ENCODE measurements at regions not wholly inside any gene's neighbourhood (a gene's known extent, or its start where the extent isn't known, plus 50 kb on each side); places are given as distances from the start of the nearest gene placed in this dataset.

DNA sequence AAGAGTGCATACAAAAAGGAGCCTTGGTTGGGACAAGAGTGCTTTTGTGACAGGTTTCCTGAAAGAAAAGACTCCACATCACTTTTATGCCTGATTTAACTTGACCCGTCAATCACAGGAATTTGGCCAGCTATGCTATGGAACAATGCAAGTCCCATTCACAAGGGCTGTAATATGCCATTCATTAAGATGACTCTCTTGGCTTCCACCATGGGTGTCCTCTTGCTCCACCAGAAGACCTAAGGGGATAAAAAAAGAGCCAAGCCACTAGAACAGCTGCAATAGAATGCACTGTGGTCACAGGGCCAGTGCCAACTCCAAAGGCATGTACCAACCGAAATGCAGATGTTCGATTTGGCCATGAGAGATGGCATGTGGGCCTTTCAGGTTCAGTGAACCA is 480.1 kb upstream of the MPDZ start:
- H3K4me1 Mint-ChIP-seq = no peaks in the 10 kb centered on the region
- no peaks in the 10 kb centered on the region for H3K27me3 Mint-ChIP-seq
- no peaks in the 10 kb centered on the region for H3K9me3 Mint-ChIP-seq
- H3K4me3 Mint-ChIP-seq = no peak overlapping the region
- CTCF ChIA-PET = no interaction called here
- H3K27ac Mint-ChIP-seq = no peak overlapping the region
- no peak for DNase-seq
- no peaks in the 10 kb centered on the region for H3K36me3 Mint-ChIP-seq (ENCODE audit: low read depth)
- POLR2A ChIA-PET = no interaction called here

DNA sequence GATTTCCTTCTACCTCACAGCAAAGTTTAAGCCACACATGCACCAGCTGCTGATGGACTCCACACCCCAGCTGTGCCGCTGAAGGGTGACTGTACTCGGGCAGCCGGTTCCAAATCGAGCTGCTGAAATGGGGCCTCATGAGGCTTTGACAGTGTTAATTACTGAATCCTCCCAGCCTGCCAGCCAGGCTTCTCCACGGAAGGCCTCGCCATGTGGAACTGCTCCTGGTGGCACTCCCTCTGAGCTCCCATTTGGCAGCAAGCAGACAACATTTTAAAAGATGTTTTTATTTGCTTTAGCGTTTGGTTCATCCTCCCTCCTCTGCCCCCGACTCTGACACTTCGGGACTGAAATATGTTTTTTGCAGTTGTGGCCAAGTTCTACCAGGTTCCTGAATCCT is 479.4 kb upstream of the MPDZ start:
- no peaks in the 10 kb centered on the region for H3K9me3 Mint-ChIP-seq
- H3K27ac Mint-ChIP-seq = no peak overlapping the region
- no peak for DNase-seq
- H3K36me3 Mint-ChIP-seq (ENCODE audit: low read depth) = no peaks in the 10 kb centered on the region
- H3K4me1 Mint-ChIP-seq = no peaks in the 10 kb centered on the region
- no peaks in the 10 kb centered on the region for H3K27me3 Mint-ChIP-seq
- ChIA-PET CTCF (no interaction called here), POLR2A (no interaction called here)
- no peak overlapping the region for H3K4me3 Mint-ChIP-seq

DNA sequence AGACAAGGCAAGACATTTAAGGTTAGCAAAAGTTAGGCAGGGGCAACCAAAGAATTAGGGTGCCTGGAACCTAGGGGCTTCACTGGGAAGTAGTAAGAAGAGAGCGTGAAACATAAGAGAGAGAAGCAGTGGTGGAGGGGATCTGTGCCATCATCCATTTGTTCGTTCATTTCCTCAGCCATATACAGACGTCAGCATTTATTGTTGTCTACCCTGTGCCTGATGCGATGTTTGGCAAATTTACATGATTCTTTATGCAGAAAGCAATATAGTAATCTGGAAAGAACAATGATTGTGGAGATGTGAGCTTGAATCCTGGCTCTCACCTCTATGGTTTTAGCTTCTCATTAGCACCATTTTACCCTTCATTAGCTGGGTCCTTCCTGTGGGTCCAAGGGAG is 477.5 kb upstream of the MPDZ start:
- H3K4me1 Mint-ChIP-seq = no peaks in the 10 kb centered on the region
- H3K4me3 Mint-ChIP-seq = no peak overlapping the region
- H3K27ac Mint-ChIP-seq = no peak overlapping the region
- DNase-seq = no peak
- ChIA-PET CTCF (no interaction called here), POLR2A (no interaction called here)
- H3K27me3 Mint-ChIP-seq = no peaks in the 10 kb centered on the region
- H3K9me3 Mint-ChIP-seq = peaks cover 2% of the 10 kb centered on the region
- no peaks in the 10 kb centered on the region for H3K36me3 Mint-ChIP-seq (ENCODE audit: low read depth)

DNA sequence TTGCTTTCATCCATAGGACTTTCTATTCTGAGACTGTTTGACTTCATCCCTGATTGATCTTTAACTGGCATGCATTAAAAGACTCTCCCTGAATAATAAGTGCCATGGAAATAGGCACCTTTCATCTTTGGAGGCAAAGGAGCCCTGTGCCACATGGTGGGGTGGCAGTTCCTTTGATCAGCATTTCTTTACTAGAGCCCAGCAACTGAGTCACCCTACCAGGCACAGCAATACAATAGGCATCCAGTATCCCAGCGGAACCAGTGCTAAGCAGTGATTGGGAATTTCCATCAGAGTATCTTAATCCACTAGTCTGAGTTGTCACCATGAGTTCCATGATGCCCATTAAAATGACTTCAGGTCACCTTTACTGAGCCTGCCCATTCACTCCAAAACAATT is 476.1 kb upstream of the MPDZ start:
- no peak overlapping the region for H3K4me3 Mint-ChIP-seq
- POLR2A ChIA-PET = no interaction called here
- CTCF ChIA-PET = no interaction called here
- no peaks in the 10 kb centered on the region for H3K27me3 Mint-ChIP-seq
- no peak for DNase-seq
- H3K9me3 Mint-ChIP-seq = peaks cover 2% of the 10 kb centered on the region
- H3K4me1 Mint-ChIP-seq = no peaks in the 10 kb centered on the region
- no peak overlapping the region for H3K27ac Mint-ChIP-seq
- no peaks in the 10 kb centered on the region for H3K36me3 Mint-ChIP-seq (ENCODE audit: low read depth)

DNA sequence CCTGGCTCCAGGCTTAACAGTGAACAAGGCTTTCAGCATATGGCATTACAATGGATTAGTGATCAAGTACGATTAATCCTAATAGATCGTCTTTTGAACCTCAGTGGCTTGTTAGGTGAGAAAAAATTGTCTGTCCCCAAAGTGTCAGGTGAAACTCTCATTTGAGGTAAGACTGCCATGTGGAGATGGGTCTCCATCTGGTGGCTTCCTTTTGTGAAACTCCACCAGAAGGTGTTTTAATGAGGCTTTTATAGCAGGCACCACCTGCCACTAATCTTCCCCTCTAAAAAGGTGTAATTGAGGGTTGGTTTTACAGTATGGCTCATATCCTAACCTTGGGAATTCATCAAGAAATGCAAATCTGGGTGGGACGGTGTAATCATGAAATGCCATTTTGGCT is 471.1 kb upstream of the MPDZ start:
- CTCF ChIA-PET = interaction anchor here (0.6 kb wide), 1 partner anchor 15 kb away, joined by 3 read pairs; no protein-coding TSS in a partner anchor
- H3K36me3 Mint-ChIP-seq (ENCODE audit: low read depth) = no peaks in the 10 kb centered on the region
- no peak for DNase-seq
- no peaks in the 10 kb centered on the region for H3K4me1 Mint-ChIP-seq
- peaks cover 6% of the 10 kb centered on the region for H3K9me3 Mint-ChIP-seq
- H3K27me3 Mint-ChIP-seq = no peaks in the 10 kb centered on the region
- no peak overlapping the region for H3K4me3 Mint-ChIP-seq
- POLR2A ChIA-PET = no interaction called here
- H3K27ac Mint-ChIP-seq = no peak overlapping the region

DNA sequence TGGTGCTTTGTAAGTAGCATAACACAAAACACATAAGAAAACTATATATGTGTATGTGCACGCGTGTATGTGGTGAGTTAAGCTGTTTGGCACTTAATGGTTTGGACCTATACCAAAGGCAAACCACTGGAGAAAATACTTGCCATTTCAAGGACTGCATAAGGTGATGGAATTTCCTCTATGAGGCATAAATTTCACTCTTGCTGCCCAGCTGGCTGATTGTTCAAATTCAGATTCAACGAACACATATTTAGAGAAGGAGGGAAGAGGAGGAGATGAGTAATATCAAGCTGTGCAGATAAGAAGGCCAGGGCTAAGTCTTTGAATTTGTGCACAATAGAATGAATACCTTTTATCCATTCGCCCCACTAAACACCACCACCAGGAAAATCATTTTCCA is 470.6 kb upstream of the MPDZ start:
- Mint-ChIP-seq H3K4me3 (no peak overlapping the region), H3K27me3 (no peaks in the 10 kb centered on the region), H3K4me1 (no peaks in the 10 kb centered on the region), H3K27ac (no peak overlapping the region), H3K36me3 (ENCODE audit: low read depth) (no peaks in the 10 kb centered on the region), H3K9me3 (peaks cover 6% of the 10 kb centered on the region)
- CTCF ChIA-PET = no interaction called here
- POLR2A ChIA-PET = no interaction called here
- no peak for DNase-seq

DNA sequence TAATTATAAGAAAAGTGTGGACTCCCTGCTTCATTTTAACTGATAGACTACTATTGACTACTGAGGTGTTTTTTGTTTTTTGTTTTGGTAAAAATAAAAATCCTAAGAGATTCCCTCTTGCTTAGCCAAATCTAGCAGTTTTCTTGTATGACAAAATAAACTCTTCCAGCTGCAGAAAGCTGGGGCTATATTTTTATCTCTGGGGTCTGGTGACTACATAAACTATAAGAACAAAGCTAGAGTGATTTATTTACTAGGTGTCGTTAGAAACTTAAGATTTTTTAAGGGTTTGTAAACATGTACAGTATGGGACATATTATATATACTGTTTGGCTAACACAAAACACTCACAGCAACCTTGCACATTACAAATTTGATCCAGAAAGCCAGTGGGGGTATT is 467.4 kb upstream of the MPDZ start:
- Mint-ChIP-seq H3K36me3 (ENCODE audit: low read depth) (no peaks in the 10 kb centered on the region), H3K27me3 (no peaks in the 10 kb centered on the region), H3K4me1 (no peaks in the 10 kb centered on the region), H3K4me3 (no peak overlapping the region), H3K27ac (no peak overlapping the region), H3K9me3 (peaks cover 5% of the 10 kb centered on the region)
- ChIA-PET POLR2A (no interaction called here), CTCF (no interaction called here)
- no peak for DNase-seq

DNA sequence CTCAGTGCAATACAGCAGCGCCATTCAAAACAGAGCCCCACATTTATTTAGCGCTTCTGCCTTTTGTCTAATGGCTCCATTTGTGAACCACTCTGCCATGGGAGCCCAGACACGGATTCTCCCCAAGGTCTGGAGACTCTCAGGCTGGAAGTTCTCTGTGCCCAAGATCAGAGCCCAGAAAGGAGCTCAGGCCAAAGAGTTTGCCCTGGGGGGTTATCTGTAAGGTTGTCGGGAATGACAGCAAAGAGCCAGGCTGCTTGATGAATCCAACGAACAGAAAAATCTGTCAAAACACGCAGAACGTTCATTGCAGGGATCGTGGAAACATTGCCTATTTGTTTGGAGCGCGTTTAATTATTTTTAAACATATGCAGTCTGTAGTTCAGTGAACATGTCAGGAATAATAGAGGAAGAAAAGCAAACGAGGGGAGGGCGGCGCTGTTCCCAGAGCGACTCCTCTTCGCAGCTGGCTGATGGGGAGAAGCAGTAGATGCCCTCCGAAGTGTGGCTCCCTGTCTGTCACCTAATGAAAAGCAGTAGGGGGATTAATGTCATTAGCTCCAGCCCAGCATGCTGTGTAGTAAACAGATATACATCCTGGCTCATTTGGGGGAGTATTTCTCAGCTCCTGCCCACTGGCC is 464.9 kb upstream of the MPDZ start:
- H3K36me3 Mint-ChIP-seq (ENCODE audit: low read depth) = no peaks in the 10 kb centered on the region
- POLR2A ChIA-PET = no interaction called here
- CTCF ChIA-PET = no interaction called here
- DNase-seq = no peak
- H3K9me3 Mint-ChIP-seq = peaks cover 2% of the 10 kb centered on the region
- H3K27me3 Mint-ChIP-seq = no peaks in the 10 kb centered on the region
- H3K27ac Mint-ChIP-seq = no peak overlapping the region
- H3K4me1 Mint-ChIP-seq = no peaks in the 10 kb centered on the region
- no peak overlapping the region for H3K4me3 Mint-ChIP-seq

DNA sequence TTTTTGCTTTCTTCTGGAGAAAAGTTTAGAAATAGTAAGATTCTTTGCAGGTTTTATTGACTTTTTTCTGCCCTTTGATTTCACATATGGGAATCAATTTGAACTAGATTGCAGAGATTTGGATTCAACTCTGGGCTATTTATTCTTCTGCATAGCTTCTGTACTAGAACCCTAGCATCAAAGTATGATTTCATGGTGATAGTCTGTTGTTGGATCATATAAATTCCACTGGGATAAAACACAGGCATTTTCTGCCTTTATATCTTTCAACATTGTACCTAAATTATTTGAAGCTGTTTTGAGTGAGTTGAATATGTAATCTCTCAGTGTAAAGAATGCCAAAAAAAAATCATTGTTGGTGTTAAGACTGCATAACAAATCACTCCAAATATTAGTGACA is 458.4 kb upstream of the MPDZ start:
- H3K27me3 Mint-ChIP-seq = no peaks in the 10 kb centered on the region
- no peak overlapping the region for H3K4me3 Mint-ChIP-seq
- H3K27ac Mint-ChIP-seq = no peak overlapping the region
- H3K4me1 Mint-ChIP-seq = no peaks in the 10 kb centered on the region
- ChIA-PET POLR2A (no interaction called here), CTCF (no interaction called here)
- peaks cover 2% of the 10 kb centered on the region for H3K9me3 Mint-ChIP-seq
- DNase-seq = no peak
- H3K36me3 Mint-ChIP-seq (ENCODE audit: low read depth) = no peaks in the 10 kb centered on the region

DNA sequence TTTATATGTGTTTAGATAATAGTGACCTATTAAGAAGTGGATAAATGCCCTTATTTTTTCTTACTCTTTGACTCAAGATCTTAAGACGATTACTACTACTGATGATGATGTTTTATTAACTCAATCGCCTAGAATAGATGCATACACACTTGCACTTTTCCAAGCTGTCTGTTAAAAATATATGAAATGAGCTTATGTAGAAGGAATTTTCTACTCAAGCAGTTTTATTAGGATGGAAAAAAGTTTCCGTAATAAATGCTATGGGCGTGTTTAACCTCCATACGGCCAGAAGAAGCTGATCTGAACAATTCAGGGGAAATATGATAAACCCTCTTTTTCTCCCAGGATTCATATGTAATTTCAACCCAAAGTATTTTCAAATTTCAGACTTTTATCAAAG is 455.7 kb upstream of the MPDZ start:
- Mint-ChIP-seq H3K27me3 (no peaks in the 10 kb centered on the region), H3K4me1 (no peaks in the 10 kb centered on the region)

DNA sequence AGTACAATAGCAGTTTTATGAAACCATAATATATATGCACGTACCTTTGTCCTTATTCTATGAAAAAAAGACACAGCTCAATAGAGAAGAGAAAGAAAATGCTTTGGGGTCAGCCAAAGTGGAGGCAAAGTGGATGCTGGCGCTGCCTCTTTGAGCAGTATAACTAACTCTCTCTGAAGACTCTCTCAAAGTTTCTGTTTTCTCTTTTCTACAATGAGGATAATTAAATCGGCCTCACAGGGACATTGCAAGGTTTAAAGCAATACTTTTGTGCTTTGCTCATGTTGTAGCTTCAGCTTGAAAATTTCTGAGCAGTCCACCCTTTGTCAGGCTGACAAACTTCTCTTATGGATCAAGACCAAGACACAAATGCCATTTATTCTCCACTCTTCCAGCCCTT is 455.1 kb upstream of the MPDZ start:
- no peaks in the 10 kb centered on the region for H3K27me3 Mint-ChIP-seq
- CTCF ChIA-PET = no interaction called here
- no peaks in the 10 kb centered on the region for H3K4me1 Mint-ChIP-seq
- H3K4me3 Mint-ChIP-seq = no peak overlapping the region
- H3K27ac Mint-ChIP-seq = no peak overlapping the region
- H3K36me3 Mint-ChIP-seq (ENCODE audit: low read depth) = no peaks in the 10 kb centered on the region
- POLR2A ChIA-PET = no interaction called here
- no peak for DNase-seq
- no peaks in the 10 kb centered on the region for H3K9me3 Mint-ChIP-seq

More for the DNA sequence above, 455.7 kb upstream of the MPDZ start:
- H3K27ac Mint-ChIP-seq = no peak overlapping the region
- CTCF ChIA-PET = interaction anchor here (0.6 kb wide), 2 partner anchors 51 to 1081 kb away, joined by 4 to 5 read pairs; no protein-coding TSS in a partner anchor
- POLR2A ChIA-PET = no interaction called here
- no peak overlapping the region for H3K4me3 Mint-ChIP-seq
- H3K36me3 Mint-ChIP-seq (ENCODE audit: low read depth) = no peaks in the 10 kb centered on the region
- H3K9me3 Mint-ChIP-seq = no peaks in the 10 kb centered on the region
- no peak for DNase-seq

DNA sequence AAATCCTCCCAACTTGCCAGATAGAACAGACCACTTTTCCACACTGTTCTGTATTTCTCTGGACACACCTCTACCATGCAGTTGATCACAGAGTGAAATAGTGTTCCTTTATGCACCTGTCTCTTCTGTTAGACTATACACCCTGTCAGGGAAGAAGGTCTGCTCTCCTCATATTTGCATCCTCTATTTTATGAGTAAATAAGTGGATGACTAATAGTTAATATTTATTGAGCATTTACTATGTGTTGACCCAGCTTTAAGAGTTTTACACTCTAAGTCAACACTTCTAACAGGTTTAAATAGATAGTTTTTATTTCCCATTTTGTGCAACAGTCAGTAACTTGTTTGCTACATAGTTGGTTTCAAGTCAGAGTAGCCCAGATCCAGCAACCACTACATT is 452.8 kb upstream of the MPDZ start:
- no peak for DNase-seq
- POLR2A ChIA-PET = no interaction called here
- no peaks in the 10 kb centered on the region for H3K36me3 Mint-ChIP-seq (ENCODE audit: low read depth)
- H3K9me3 Mint-ChIP-seq = no peaks in the 10 kb centered on the region
- no peak overlapping the region for H3K27ac Mint-ChIP-seq
- H3K4me3 Mint-ChIP-seq = no peak overlapping the region
- H3K27me3 Mint-ChIP-seq = no peaks in the 10 kb centered on the region
- no peaks in the 10 kb centered on the region for H3K4me1 Mint-ChIP-seq
- CTCF ChIA-PET = no interaction called here

DNA sequence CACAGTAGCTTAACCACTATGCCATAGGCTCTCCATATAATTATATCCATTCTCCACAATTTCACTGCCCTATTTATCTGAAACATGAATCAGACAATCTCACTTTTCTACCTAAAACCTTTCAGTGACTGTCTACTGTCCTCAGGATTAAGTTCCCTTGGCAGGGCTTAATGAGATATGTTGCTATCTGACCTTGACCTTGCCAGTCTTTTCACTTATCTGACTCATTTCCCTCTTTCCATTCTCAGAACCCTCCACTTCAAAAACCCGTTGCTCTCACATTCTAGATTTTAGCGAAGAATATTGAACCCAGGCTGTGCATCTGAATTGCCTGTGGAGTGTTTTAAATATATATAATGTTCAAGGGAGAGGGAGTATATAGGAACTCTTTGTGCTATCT is 452.1 kb upstream of the MPDZ start:
- H3K27me3 Mint-ChIP-seq = no peaks in the 10 kb centered on the region
- ChIA-PET POLR2A (no interaction called here), CTCF (no interaction called here)
- no peak overlapping the region for H3K4me3 Mint-ChIP-seq
- H3K9me3 Mint-ChIP-seq = no peaks in the 10 kb centered on the region
- H3K27ac Mint-ChIP-seq = no peak overlapping the region
- no peaks in the 10 kb centered on the region for H3K36me3 Mint-ChIP-seq (ENCODE audit: low read depth)
- DNase-seq = no peak
- no peaks in the 10 kb centered on the region for H3K4me1 Mint-ChIP-seq

DNA sequence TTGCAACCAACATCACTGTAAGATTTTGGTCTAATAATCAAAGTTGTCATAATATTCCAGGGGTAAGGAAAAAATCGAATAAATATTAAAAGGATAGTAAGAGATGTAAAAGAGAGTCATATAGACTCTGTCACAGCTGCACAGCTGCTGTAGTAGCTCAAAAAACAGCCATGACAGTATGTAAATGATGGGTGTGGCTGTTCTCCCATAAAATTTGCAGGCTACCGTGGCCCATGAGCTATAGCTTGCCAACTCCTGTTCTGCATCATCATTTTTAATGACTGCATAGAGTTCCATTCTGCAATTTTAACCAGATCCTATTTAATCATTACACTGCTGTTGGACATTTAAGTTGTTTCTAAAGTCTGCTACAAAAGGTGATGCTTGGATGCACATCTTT is 450.5 kb upstream of the MPDZ start:
- Mint-ChIP-seq H3K36me3 (ENCODE audit: low read depth) (no peaks in the 10 kb centered on the region), H3K27ac (no peak overlapping the region), H3K9me3 (no peaks in the 10 kb centered on the region), H3K27me3 (no peaks in the 10 kb centered on the region), H3K4me3 (no peak overlapping the region), H3K4me1 (no peaks in the 10 kb centered on the region)
- ChIA-PET CTCF (no interaction called here), POLR2A (no interaction called here)
- DNase-seq = no peak
